ENCODE measurements at regions not wholly inside any gene's neighbourhood (a gene's known extent, or its start where the extent isn't known, plus 50 kb on each side); places are given as distances from the start of the nearest gene placed in this dataset.
"Not testable (repeated sequence)": the region's sequence is repeated elsewhere in the genome, so short reads cannot be mapped to it uniquely, and the experiment has no call there.

GRCh38 chr6:137283940-137284810 is 65.0 kb upstream of the IFNGR1 start:
- in situ Hi-C loops (cut with HindIII; ENCODE audit: low sequenced_read_pairs) = no loop called here
- TF ChIP-seq, protein P1, sequence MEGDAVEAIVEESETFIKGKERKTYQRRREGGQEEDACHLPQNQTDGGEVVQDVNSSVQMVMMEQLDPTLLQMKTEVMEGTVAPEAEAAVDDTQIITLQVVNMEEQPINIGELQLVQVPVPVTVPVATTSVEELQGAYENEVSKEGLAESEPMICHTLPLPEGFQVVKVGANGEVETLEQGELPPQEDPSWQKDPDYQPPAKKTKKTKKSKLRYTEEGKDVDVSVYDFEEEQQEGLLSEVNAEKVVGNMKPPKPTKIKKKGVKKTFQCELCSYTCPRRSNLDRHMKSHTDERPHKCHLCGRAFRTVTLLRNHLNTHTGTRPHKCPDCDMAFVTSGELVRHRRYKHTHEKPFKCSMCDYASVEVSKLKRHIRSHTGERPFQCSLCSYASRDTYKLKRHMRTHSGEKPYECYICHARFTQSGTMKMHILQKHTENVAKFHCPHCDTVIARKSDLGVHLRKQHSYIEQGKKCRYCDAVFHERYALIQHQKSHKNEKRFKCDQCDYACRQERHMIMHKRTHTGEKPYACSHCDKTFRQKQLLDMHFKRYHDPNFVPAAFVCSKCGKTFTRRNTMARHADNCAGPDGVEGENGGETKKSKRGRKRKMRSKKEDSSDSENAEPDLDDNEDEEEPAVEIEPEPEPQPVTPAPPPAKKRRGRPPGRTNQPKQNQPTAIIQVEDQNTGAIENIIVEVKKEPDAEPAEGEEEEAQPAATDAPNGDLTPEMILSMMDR (IDR thresholded peaks at IDR 0.05; ENCODE audit: low read depth, low read length) = no peak
- no peak overlapping the region for H3K4me3 ChIP-seq (ENCODE audit: low read depth, low read length)
- no peak for DNase-seq (ENCODE audit: low read depth, low spot score)

GRCh38 chr6:137283080-137283479 is 63.9 kb upstream of the IFNGR1 start:
- TF ChIP-seq, protein P1 (IDR thresholded peaks at IDR 0.05; ENCODE audit: low read depth, low read length) = no peak
- in situ Hi-C loops (cut with HindIII; ENCODE audit: low sequenced_read_pairs) = no loop called here
- no peak for DNase-seq (ENCODE audit: low read depth, low spot score)
- H3K4me3 ChIP-seq (ENCODE audit: low read depth, low read length) = no peak overlapping the region

GRCh38 chr6:137282254-137282653 is 63.1 kb upstream of the IFNGR1 start:
- in situ Hi-C loops (cut with HindIII; ENCODE audit: low sequenced_read_pairs) = no loop called here
- no peak overlapping the region for H3K4me3 ChIP-seq (ENCODE audit: low read depth, low read length)
- TF ChIP-seq, protein P1 (IDR thresholded peaks at IDR 0.05; ENCODE audit: low read depth, low read length) = no peak
- no peak for DNase-seq (ENCODE audit: low read depth, low spot score)

GRCh38 chr6:137279279-137279678 is 60.1 kb upstream of the IFNGR1 start:
- DNase-seq (ENCODE audit: low read depth, low spot score); in situ Hi-C loops (cut with HindIII; ENCODE audit: low sequenced_read_pairs): not testable (repeated sequence)

DNA sequence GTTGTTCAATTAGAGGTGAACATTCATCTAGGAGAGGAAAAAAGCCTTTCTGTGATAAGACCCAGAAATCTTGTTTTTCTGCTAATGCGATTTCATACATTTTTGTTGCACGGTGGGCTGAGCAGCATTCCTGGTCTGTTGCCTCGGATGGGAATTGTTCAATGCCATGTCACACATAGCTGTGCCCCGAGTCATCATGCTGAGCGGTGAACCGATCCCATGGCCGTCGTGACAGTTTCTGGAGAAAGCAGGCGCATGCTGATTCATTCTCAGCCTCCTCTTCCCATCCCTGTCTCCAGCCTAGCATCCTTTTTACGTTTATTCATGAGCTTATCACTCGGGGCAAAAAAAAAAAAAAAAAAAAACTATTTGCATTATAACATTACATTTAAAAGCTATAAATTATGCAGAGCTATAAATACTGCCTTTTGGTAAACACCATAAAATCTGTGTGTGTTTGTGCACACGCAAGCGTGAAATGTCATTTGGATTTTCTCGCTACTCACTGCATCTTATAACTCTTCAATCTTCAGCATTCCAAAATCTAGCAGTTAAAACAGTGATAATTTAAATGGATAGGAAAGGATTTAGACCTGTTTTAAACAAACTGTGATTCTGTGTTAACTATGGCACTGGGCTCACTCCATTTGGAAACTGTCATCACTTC is 58.9 kb upstream of the IFNGR1 start:
- DNase-seq (ENCODE audit: low read depth, low spot score) = peak; percentile 65
- TF ChIP-seq, protein P1 (IDR thresholded peaks at IDR 0.05; ENCODE audit: low read depth, low read length) = no peak
- H3K4me3 ChIP-seq (ENCODE audit: low read depth, low read length) = no peak overlapping the region
- in situ Hi-C loops (cut with HindIII; ENCODE audit: low sequenced_read_pairs) = no loop called here

More at GRCh38 chr6:137279279-137279678, 60.1 kb upstream of the IFNGR1 start:
- H3K4me3 ChIP-seq (ENCODE audit: low read depth, low read length) = not testable (repeated sequence)

GRCh38 chr6:137272403-137272802 is 53.2 kb upstream of the IFNGR1 start:
- no peak for DNase-seq (ENCODE audit: low read depth, low spot score)
- in situ Hi-C loops (cut with HindIII; ENCODE audit: low sequenced_read_pairs) = no loop called here
- no peak overlapping the region for H3K4me3 ChIP-seq (ENCODE audit: low read depth, low read length)
- TF ChIP-seq, protein P1 (IDR thresholded peaks at IDR 0.05; ENCODE audit: low read depth, low read length) = no peak

All from astrocyte of the spinal cord (primary cell).